CD4-positive, alpha-beta memory T cell (primary cell): ENCODE measurements at regions not wholly inside any gene's neighbourhood (a gene's known extent, or its start where the extent isn't known, plus 50 kb on each side); places are given as distances from the start of the nearest gene placed in this dataset.
"Not testable (repeated sequence)": the region's sequence is repeated elsewhere in the genome, so short reads cannot be mapped to it uniquely, and the experiment has no call there.

Experiments
- CTCF ChIA-PET: fragments of 350-600 bp; sonication (Branson Sonifier 250); formaldehyde crosslinking; loops from one replicate; lab custom pipeline; 2021; ENCODE audit warnings: inconsistent platforms; ENCODE audit not compliant: partially characterized antibody; lab: Charles Lee
- POLR2A ChIA-PET: fragments of 350-600 bp; sonication (Branson Sonifier 250); formaldehyde crosslinking; loops from one replicate; lab custom pipeline; 2021; ENCODE audit not compliant: partially characterized antibody; lab: Charles Lee
- DNase-seq, 5 donors: peaks; one replicate each; pipeline versions ENCODE4 v3.0.0 to v3.0.0-alpha.2; 2020 to 2022; ENCODE audit warnings: mixed read lengths in 1 of 5
- H3K27ac ChIP-seq: one replicate; pipeline ENCODE4 v1.7.0; 2013; ENCODE audit warnings: low read depth, low read length
- H3K27me3 ChIP-seq: 2 replicates; pipeline ENCODE4 v1.7.0; 2013; ENCODE audit warnings: mild to moderate bottlenecking, low read length, moderate library complexity; ENCODE audit not compliant: insufficient read depth
- H3K36me3 ChIP-seq: 2 replicates; pipeline ENCODE4 v1.7.0; 2013; ENCODE audit warnings: mild to moderate bottlenecking, low read length, moderate library complexity; ENCODE audit not compliant: insufficient read depth
- H3K4me1 ChIP-seq: 2 replicates; pipeline ENCODE4 v1.7.0; 2013; ENCODE audit warnings: mild to moderate bottlenecking, low read length, moderate library complexity; ENCODE audit not compliant: insufficient read depth
- H3K4me3 ChIP-seq, 2 donors: one replicate each; pipeline ENCODE4 v1.7.0; 2013; ENCODE audit warnings: low read length in 2 of 2, mild to moderate bottlenecking in 1 of 2
- H3K9me3 ChIP-seq, 2 donors: one replicate each; pipeline ENCODE4 v1.7.0; 2013; ENCODE audit warnings: low read length in 2 of 2, control low read depth in 1 of 2; ENCODE audit not compliant: control insufficient read depth in 1 of 2
- H3K27ac Mint-ChIP-seq, 7 donors: one replicate each; pipeline ENCODE4 v1.8.0; 2020 to 2021; ENCODE audit warnings: mixed read lengths in 7 of 7, mild to moderate bottlenecking in 6 of 7, inconsistent platforms in 3 of 7, moderate library complexity in 3 of 7
- H3K27me3 Mint-ChIP-seq, 2 donors: one replicate each; pipeline ENCODE4 v1.8.0; 2020 to 2021; ENCODE audit warnings: mixed read lengths in 2 of 2
- H3K36me3 Mint-ChIP-seq, 2 donors: one replicate each; pipeline ENCODE4 v1.8.0; 2020 to 2021; ENCODE audit warnings: mixed read lengths in 2 of 2, inconsistent platforms in 1 of 2, mild to moderate bottlenecking in 1 of 2
- H3K4me1 Mint-ChIP-seq, 4 donors: one replicate each; pipeline ENCODE4 v1.8.0; 2020 to 2021; ENCODE audit warnings: mixed read lengths in 4 of 4, mild to moderate bottlenecking in 1 of 4
- H3K4me3 Mint-ChIP-seq, 8 donors: one replicate each; pipeline ENCODE4 v1.8.0; 2020 to 2021; ENCODE audit warnings: mixed read lengths in 8 of 8, mild to moderate bottlenecking in 7 of 8, moderate library complexity in 6 of 8, inconsistent platforms in 3 of 8
- H3K9me3 Mint-ChIP-seq, 8 donors: one replicate each; pipeline ENCODE4 v1.8.0; 2020 to 2021; ENCODE audit warnings: mixed read lengths in 8 of 8, mild to moderate bottlenecking in 5 of 8, inconsistent platforms in 3 of 8, moderate library complexity in 1 of 8
- intact Hi-C: fragments of 100-400 bp; cut with micrococcal nuclease; formaldehyde crosslinking; loops from one replicate; pipeline ENCODE4 v1.15.1; 2023

- Mint-ChIP-seq H3K9me3 (peaks cover 0 to 6% (median 0%) of the 10 kb centered on the region in 8 donors), H3K27me3 (no peaks in the 10 kb centered on the region), H3K27ac (no peak overlapping the region), H3K36me3 (no peaks in the 10 kb centered on the region), H3K4me3 (no peak overlapping the region), H3K4me1 (no peaks in the 10 kb centered on the region)
- H3K4me1 ChIP-seq: no peaks in the 10 kb centered on the region
- no peak overlapping the region for H3K27ac ChIP-seq
- H3K27me3 ChIP-seq: no peaks in the 10 kb centered on the region
- no peaks in the 10 kb centered on the region for H3K9me3 ChIP-seq
- H3K36me3 ChIP-seq: no peaks in the 10 kb centered on the region
- ChIA-PET CTCF (no interaction called here), POLR2A (no interaction called here)
- H3K4me3 ChIP-seq: no peak overlapping the region
- intact Hi-C loops: no loop called here
- no peak for DNase-seq
These were observed 294.8 kb upstream of the KLF4 start for GRCh38 chr9:107784235-107784958.

DNA sequence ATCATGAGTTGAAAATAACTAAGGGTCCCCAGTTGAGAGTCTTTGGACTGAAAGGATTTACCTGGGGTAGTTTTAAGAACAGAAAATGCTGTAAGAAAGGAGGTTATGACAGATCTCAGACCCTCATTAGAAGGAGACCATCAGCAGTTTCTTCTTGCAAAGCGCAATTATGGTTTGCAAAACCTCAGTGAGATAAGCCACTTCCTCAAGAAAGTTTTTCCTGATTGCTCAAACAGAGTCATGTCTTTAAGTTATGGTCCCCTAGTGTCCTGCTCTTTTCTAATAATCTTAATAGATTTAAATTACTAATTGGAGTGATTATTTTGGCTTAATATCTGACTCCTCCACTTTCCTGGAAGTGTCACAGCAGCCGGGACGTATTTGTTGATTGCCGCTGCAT, 293.2 kb upstream of the KLF4 start:
- H3K4me3 Mint-ChIP-seq: no peak overlapping the region

GRCh38 chr9:107782381-107782780, 292.8 kb upstream of the KLF4 start:
- ChIA-PET CTCF (no interaction called here), POLR2A (no interaction called here)
- DNase-seq: no peak
- no peaks in the 10 kb centered on the region for H3K9me3 ChIP-seq
- no peak overlapping the region for H3K27ac Mint-ChIP-seq
- no peaks in the 10 kb centered on the region for H3K4me1 ChIP-seq
- intact Hi-C loops: no loop called here
- peaks cover 0 to 4% (median 0%) of the 10 kb centered on the region in 8 donors for H3K9me3 Mint-ChIP-seq
- no peak overlapping the region for H3K27ac ChIP-seq
- H3K4me3 Mint-ChIP-seq: no peak overlapping the region
- H3K36me3 ChIP-seq: no peaks in the 10 kb centered on the region
- no peaks in the 10 kb centered on the region for H3K27me3 Mint-ChIP-seq
- no peaks in the 10 kb centered on the region for H3K36me3 Mint-ChIP-seq
- no peaks in the 10 kb centered on the region for H3K27me3 ChIP-seq
- no peak overlapping the region for H3K4me3 ChIP-seq
- no peaks in the 10 kb centered on the region for H3K4me1 Mint-ChIP-seq

More for the DNA sequence above, 293.2 kb upstream of the KLF4 start:
- intact Hi-C loops: no loop called here
- Histone ChIP-seq H3K27me3 (no peaks in the 10 kb centered on the region), H3K9me3 (no peaks in the 10 kb centered on the region), H3K27ac (no peak overlapping the region), H3K4me3 (no peak overlapping the region), H3K36me3 (no peaks in the 10 kb centered on the region), H3K4me1 (no peaks in the 10 kb centered on the region)
- CTCF ChIA-PET: no interaction called here
- no peaks in the 10 kb centered on the region for H3K4me1 Mint-ChIP-seq
- no peak for DNase-seq
- POLR2A ChIA-PET: no interaction called here
- peaks cover 0 to 4% (median 0%) of the 10 kb centered on the region in 8 donors for H3K9me3 Mint-ChIP-seq
- H3K27me3 Mint-ChIP-seq: no peaks in the 10 kb centered on the region
- no peaks in the 10 kb centered on the region for H3K36me3 Mint-ChIP-seq
- H3K27ac Mint-ChIP-seq: no peak overlapping the region

GRCh38 chr9:107780960-107781359, 291.4 kb upstream of the KLF4 start:
- no peaks in the 10 kb centered on the region for H3K27me3 Mint-ChIP-seq
- no peaks in the 10 kb centered on the region for H3K4me1 Mint-ChIP-seq
- H3K27ac Mint-ChIP-seq: no peak overlapping the region
- no peaks in the 10 kb centered on the region for H3K9me3 ChIP-seq
- no peaks in the 10 kb centered on the region for H3K36me3 ChIP-seq
- CTCF ChIA-PET: no interaction called here
- no peaks in the 10 kb centered on the region for H3K36me3 Mint-ChIP-seq
- DNase-seq: no peak
- H3K27me3 ChIP-seq: no peaks in the 10 kb centered on the region
- POLR2A ChIA-PET: no interaction called here
- H3K4me3 ChIP-seq: no peak overlapping the region
- intact Hi-C loops: no loop called here
- no peak overlapping the region for H3K27ac ChIP-seq
- H3K4me1 ChIP-seq: no peaks in the 10 kb centered on the region
- H3K9me3 Mint-ChIP-seq: peaks cover 0 to 3% (median 0%) of the 10 kb centered on the region in 8 donors
- H3K4me3 Mint-ChIP-seq: no peak overlapping the region

GRCh38 chr9:107779731-107780130, 290.2 kb upstream of the KLF4 start:
- no peak for DNase-seq
- no peak overlapping the region for H3K27ac Mint-ChIP-seq
- CTCF ChIA-PET: no interaction called here

GRCh38 chr9:107778661-107779060, 289.1 kb upstream of the KLF4 start:
- Mint-ChIP-seq H3K9me3 (peaks cover 0 to 5% (median under 1%) of the 10 kb centered on the region in 8 donors), H3K27me3 (no peaks in the 10 kb centered on the region), H3K4me1 (no peaks in the 10 kb centered on the region), H3K27ac (no peak overlapping the region), H3K36me3 (no peaks in the 10 kb centered on the region), H3K4me3 (no peak overlapping the region)
- intact Hi-C loops: no loop called here
- Histone ChIP-seq H3K36me3 (no peaks in the 10 kb centered on the region), H3K4me1 (no peaks in the 10 kb centered on the region), H3K9me3 (no peaks in the 10 kb centered on the region), H3K27ac (no peak overlapping the region), H3K27me3 (no peaks in the 10 kb centered on the region), H3K4me3 (no peak overlapping the region)
- ChIA-PET POLR2A (no interaction called here), CTCF (no interaction called here)
- DNase-seq: no peak

More at GRCh38 chr9:107779731-107780130, 290.2 kb upstream of the KLF4 start:
- no peaks in the 10 kb centered on the region for H3K36me3 Mint-ChIP-seq
- POLR2A ChIA-PET: no interaction called here
- Histone ChIP-seq H3K36me3 (no peaks in the 10 kb centered on the region), H3K9me3 (no peaks in the 10 kb centered on the region), H3K27ac (no peak overlapping the region), H3K4me1 (no peaks in the 10 kb centered on the region), H3K4me3 (no peak overlapping the region), H3K27me3 (no peaks in the 10 kb centered on the region)
- intact Hi-C loops: no loop called here
- no peaks in the 10 kb centered on the region for H3K27me3 Mint-ChIP-seq
- no peaks in the 10 kb centered on the region for H3K4me1 Mint-ChIP-seq
- H3K4me3 Mint-ChIP-seq: no peak overlapping the region
- peaks cover 0 to 3% (median 0%) of the 10 kb centered on the region in 8 donors for H3K9me3 Mint-ChIP-seq

- H3K4me1 Mint-ChIP-seq, H3K4me1 ChIP-seq, H3K36me3 ChIP-seq, H3K9me3 ChIP-seq, H3K27me3 Mint-ChIP-seq, H3K4me3 ChIP-seq, H3K27me3 ChIP-seq, H3K36me3 Mint-ChIP-seq, H3K4me3 Mint-ChIP-seq, intact Hi-C loops, H3K9me3 Mint-ChIP-seq, POLR2A ChIA-PET, H3K27ac Mint-ChIP-seq, H3K27ac ChIP-seq, DNase-seq, CTCF ChIA-PET: not testable (repeated sequence)
These were observed 284.5 kb upstream of the KLF4 start for GRCh38 chr9:107774099-107774498.
